ENCODE measurements at regions not wholly inside any gene's neighbourhood (a gene's known extent, or its start where the extent isn't known, plus 50 kb on each side); places are given as distances from the start of the nearest gene placed in this dataset.

GRCh38 chr5:179408611-179409010 lies 63.4 kb upstream of the ADAMTS2 start:
- H3K4me3 ChIP-seq, result no peak overlapping the region
- no peaks in the 10 kb centered on the region for H3K36me3 ChIP-seq (replicated peaks in 1 of 2)
- H3K4me1 ChIP-seq (replicated peaks in 1 of 2), result no peaks in the 10 kb centered on the region
- H3K27ac ChIP-seq, result no peak overlapping the region
- 72 to 82% (median 77%) methylated on average over 19 of the region's 19 CpGs for WGBS, 4 donors
- TF ChIP-seq POLR2A (IDR thresholded peaks at IDR 0.05), result no peak
- peak in 1 of 7 donors; percentile 14 for DNase-seq
- intact Hi-C loops (cut with DNase I), result no loop called here
- no peaks in the 10 kb centered on the region for H3K27me3 ChIP-seq
- no peaks in the 10 kb centered on the region for H3K9me3 ChIP-seq (replicated peaks in 1 of 3)

DNA sequence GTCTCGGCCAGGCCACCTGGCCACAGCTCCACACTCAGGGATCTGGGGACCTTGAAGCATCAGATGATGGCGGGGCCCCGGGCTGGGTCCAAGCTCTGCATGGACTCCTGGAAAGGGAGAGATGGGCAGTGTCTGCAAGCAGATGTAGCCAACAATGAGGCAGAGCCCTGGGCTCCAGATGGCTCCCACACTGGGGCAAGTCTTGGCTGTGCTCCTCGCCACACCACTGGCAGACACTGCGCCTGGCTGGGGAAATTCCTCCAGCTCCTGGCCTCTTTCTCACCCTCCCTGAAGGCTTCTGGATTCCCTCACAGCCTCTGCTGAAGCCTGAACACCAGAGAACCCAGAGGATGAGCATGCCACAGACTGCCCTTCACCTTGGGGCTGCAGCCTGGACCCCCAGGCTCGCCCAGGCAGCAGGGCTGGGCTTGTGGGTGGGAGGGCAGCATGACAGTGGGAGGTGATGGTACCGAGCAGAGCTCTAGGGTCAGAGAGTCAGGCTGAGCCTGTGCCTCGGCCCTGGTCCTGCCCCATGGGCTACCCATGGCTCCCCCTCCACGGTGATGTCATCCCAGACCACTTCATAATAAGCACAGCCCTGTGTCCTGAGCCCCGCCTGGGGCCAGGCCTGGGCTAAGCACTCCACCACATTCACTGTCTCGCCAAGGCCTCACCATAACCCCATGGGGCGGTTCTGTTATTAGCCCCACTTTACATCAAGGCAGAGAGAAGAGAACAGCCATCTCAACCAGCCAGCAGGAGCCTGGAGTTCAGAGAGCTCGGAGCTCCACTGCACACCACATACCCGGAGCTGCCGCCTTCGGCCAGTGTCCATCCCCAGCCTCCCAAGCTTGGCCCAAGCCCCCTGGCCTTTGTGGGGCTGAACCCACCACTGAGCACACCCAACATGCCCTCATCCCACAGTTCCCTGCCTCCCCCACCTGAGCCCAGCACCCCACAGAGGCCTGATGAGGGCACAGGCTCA lies 62.2 kb upstream of the ADAMTS2 start:
- TF ChIP-seq, protein P1, sequence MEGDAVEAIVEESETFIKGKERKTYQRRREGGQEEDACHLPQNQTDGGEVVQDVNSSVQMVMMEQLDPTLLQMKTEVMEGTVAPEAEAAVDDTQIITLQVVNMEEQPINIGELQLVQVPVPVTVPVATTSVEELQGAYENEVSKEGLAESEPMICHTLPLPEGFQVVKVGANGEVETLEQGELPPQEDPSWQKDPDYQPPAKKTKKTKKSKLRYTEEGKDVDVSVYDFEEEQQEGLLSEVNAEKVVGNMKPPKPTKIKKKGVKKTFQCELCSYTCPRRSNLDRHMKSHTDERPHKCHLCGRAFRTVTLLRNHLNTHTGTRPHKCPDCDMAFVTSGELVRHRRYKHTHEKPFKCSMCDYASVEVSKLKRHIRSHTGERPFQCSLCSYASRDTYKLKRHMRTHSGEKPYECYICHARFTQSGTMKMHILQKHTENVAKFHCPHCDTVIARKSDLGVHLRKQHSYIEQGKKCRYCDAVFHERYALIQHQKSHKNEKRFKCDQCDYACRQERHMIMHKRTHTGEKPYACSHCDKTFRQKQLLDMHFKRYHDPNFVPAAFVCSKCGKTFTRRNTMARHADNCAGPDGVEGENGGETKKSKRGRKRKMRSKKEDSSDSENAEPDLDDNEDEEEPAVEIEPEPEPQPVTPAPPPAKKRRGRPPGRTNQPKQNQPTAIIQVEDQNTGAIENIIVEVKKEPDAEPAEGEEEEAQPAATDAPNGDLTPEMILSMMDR (IDR thresholded peaks at IDR 0.05), result no peak
- TF ChIP-seq POLR2A (IDR thresholded peaks at IDR 0.05), result no peak
- intact Hi-C loops (cut with DNase I), result no loop called here
- Histone ChIP-seq H3K4me3 (no peak overlapping the region), H3K27me3 (no peaks in the 10 kb centered on the region), H3K27ac (no peak overlapping the region), H3K9me3 (replicated peaks in 1 of 3) (no peaks in the 10 kb centered on the region), H3K4me1 (replicated peaks in 1 of 2) (no peaks in the 10 kb centered on the region), H3K36me3 (replicated peaks in 1 of 2) (no peaks in the 10 kb centered on the region)
- DNase-seq, result peak in 2 of 7 donors; percentile 16 to 28
- 84 to 92% (median 86%) methylated on average over 9 to 16 of the region's 16 CpGs for WGBS, 4 donors

DNA sequence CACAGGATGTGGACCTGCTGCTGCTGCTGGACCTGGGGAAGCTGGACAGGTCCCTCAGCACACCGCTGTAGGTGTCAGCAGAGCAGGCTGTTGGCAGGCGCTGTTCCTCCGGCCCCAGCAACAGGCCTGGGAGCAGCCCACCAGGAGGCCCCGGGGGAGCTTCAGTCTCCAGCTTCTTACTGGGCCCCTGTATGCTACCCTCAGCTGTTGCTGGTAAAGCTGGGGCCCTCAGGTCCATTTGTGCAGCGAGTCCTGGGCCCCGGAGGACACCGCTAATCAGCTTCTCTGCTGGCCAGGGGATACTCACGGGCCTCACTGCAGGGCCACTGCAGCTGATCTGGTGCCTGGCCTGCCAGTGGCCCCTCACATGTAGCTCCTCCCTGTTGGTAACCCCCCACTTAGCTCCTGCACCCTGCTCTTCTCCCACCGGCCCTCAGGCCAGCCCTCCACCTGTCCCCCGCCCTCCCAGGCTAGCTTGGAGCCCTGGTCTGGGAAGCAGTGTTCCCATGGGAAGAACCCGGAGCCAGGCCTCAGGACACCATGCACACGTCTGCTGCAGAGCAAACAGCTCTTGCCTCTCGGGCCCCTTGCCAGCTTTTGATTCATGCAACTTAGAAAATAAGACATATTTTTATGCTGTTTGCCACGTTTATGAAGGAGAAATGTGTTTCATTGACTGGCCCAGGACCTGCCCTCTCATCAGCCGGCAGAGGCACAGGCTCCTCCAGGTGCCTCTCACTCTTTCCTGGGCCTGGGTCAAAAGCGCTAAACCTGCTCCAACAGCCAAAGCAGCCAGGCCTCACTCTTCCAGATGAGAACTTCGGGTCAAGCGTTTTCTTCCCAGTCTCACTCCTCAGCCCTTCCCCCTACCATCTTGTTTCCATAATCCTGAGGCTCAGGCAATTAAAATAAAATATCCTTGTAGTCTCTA lies 61.0 kb upstream of the ADAMTS2 start:
- Histone ChIP-seq H3K27me3 (no peaks in the 10 kb centered on the region), H3K27ac (no peak overlapping the region), H3K4me3 (no peak overlapping the region), H3K4me1 (replicated peaks in 1 of 2) (no peaks in the 10 kb centered on the region), H3K36me3 (replicated peaks in 1 of 2) (no peaks in the 10 kb centered on the region), H3K9me3 (replicated peaks in 1 of 3) (no peaks in the 10 kb centered on the region)
- DNase-seq, result peak in 3 of 7 donors; percentile 8 to 52 (median 23)
- TF ChIP-seq, protein P1 (IDR thresholded peaks at IDR 0.05), result no peak
- TF ChIP-seq POLR2A (IDR thresholded peaks at IDR 0.05), result no peak
- intact Hi-C loops (cut with DNase I), result no loop called here
- WGBS, 4 donors, result 64 to 82% (median 79%) methylated on average over 9 to 18 of the region's 18 CpGs

DNA sequence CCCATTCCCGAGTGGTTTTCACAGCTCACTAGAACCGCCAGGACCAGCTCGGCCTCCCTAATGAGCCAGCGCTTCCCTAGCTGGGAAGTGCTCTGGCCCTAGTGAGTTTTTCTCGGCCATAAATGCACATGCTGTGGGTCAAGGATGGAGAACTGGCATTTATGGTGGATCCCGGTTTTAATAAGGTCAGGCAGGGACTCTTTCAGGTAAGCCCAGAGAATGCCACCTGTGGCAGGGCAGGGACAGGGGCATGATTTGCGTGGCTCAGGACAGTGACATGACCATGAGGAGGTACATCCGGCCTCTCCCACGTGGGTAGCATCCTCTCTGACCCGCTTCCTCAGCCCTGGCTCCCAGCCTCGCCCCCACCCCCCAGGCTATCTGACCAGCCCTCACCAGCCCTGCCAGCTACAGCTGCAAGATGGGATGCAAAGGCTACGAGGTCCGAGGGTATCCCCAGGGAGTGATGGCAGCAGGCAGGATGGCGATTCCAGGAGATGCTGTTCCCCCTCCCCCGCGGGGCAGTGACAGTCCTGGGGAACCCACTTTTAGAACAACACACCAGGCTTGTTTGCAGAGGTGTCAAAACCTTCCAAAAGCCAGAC lies 60.3 kb upstream of the ADAMTS2 start:
- peak in 1 of 7 donors; percentile 15 for DNase-seq
- 82 to 91% (median 86%) methylated on average over 6 to 16 of the region's 16 CpGs for WGBS, 4 donors
- intact Hi-C loops (cut with DNase I), result no loop called here

More for the DNA sequence above, 60.3 kb upstream of the ADAMTS2 start:
- H3K4me3 ChIP-seq, result no peak overlapping the region
- no peaks in the 10 kb centered on the region for H3K4me1 ChIP-seq (replicated peaks in 1 of 2)
- H3K9me3 ChIP-seq (replicated peaks in 1 of 3), result peaks cover 0 to 5% (median 0%) of the 10 kb centered on the region in 3 donors
- TF ChIP-seq POLR2A (IDR thresholded peaks at IDR 0.05), result no peak
- TF ChIP-seq, protein P1 (IDR thresholded peaks at IDR 0.05), result no peak
- H3K36me3 ChIP-seq (replicated peaks in 1 of 2), result no peaks in the 10 kb centered on the region
- no peaks in the 10 kb centered on the region for H3K27me3 ChIP-seq
- no peak overlapping the region for H3K27ac ChIP-seq

All from adrenal gland (tissue), 9 donors.